Uterus (tissue), 3 donors: ENCODE measurements at regions not wholly inside any gene's neighbourhood (a gene's known extent, or its start where the extent isn't known, plus 50 kb on each side); places are given as distances from the start of the nearest gene placed in this dataset.
A peak's percentile ranks its signal among the peaks of the same experiment; 100 is the strongest.

Experiments
- DNase-seq, 2 donors: peaks; one replicate each; pipeline ENCODE4 v3.0.0-alpha.2; 2019 to 2020
- H3K27ac ChIP-seq, 2 donors: fragments of 200-600 bp; sonication (generic); 1 replicate in 1 of 2; 2 replicates in 1 of 2; pipeline ENCODE4 v1.5.1; 2016 to 2018
- H3K27me3 ChIP-seq, 2 donors: fragments of 200-600 bp; sonication (generic); one replicate each; pipeline ENCODE4 v1.5.1; 2018 to 2019; ENCODE audit warnings: control low read depth in 1 of 2
- H3K36me3 ChIP-seq, 2 donors: fragments of 200-600 bp; sonication (generic); one replicate each; pipeline ENCODE4 v1.5.1; 2019; ENCODE audit warnings: control low read depth in 1 of 2
- H3K4me1 ChIP-seq, 2 donors: fragments of 200-600 bp; sonication (generic); one replicate each; pipeline ENCODE4 v1.5.1; 2018 to 2019; ENCODE audit warnings: control low read depth in 1 of 2
- H3K4me3 ChIP-seq, 2 donors: fragments of 200-600 bp; sonication (generic); 1 replicate in 1 of 2; 2 replicates in 1 of 2; pipeline ENCODE4 v1.5.1; 2018 to 2019; ENCODE audit warnings: mild to moderate bottlenecking in 1 of 2
- H3K9me3 ChIP-seq, 2 donors: fragments of 200-600 bp; sonication (generic); one replicate each; pipeline ENCODE4 v1.5.1; 2019; ENCODE audit warnings: control low read depth in 1 of 2
- POLR2A ChIP-seq, 2 donors: fragments of 450-650 bp; IDR thresholded peaks; one replicate each; pipeline ENCODE4 v1.6.1; 2016; ENCODE audit warnings: antibody characterized with exemption in 2 of 2, mild to moderate bottlenecking in 1 of 2, moderate library complexity in 1 of 2
- intact Hi-C: fragments of 100-400 bp; cut with DNase I; formaldehyde crosslinking; loops from one replicate; pipeline ENCODE4 v1.15.1; 2023; ENCODE audit warnings: low total_unique reads
- TF ChIP-seq, protein P1 (sequence below), 4 experiments: fragments of 200-600 bp in 2 of 4; fragments of 450-650 bp in 2 of 4; sonication (generic) in 2 of 4; IDR thresholded peaks; one replicate each; pipeline ENCODE4 v1.5.1; 2016 to 2019; ENCODE audit warnings: antibody characterized with exemption in 4 of 4, mild to moderate bottlenecking in 2 of 4, moderate library complexity in 1 of 4
- donor health status: DM: yes; HTN: yes; CAD: no.

DNA sequence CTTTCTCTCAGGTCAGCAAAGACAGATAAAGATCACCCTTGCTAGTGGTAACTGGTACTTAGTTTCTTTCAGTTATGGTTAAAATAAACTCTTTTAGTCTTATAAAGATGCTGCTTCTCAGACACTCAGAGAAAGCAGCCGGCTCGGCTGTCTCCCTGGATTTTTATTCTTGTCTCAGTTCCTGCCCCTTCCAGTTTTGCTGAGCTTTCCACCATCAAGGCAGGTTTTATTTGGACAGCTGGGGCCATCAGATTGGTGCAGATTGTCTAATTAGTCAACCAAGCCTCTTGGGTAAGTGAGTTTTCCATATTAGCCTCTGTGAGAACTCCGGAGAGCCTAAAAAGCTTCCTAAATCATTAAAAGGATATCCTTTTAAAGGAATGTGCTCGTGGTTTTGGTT, 130.8 kb upstream of the BMP4 start:
- Histone ChIP-seq H3K4me1 (peaks cover 0 to 3% of the 10 kb centered on the region in 2 donors), H3K27ac (peak overlapping the region in 1 of 2 donors; percentile 56), H3K36me3 (no peaks in the 10 kb centered on the region), H3K27me3 (no peaks in the 10 kb centered on the region), H3K9me3 (no peaks in the 10 kb centered on the region), H3K4me3 (no peak overlapping the region)
- intact Hi-C loops = no loop called here
- DNase-seq = no peak
- no peak for TF ChIP-seq POLR2A (IDR thresholded peaks at IDR 0.05)
- TF ChIP-seq, protein P1, sequence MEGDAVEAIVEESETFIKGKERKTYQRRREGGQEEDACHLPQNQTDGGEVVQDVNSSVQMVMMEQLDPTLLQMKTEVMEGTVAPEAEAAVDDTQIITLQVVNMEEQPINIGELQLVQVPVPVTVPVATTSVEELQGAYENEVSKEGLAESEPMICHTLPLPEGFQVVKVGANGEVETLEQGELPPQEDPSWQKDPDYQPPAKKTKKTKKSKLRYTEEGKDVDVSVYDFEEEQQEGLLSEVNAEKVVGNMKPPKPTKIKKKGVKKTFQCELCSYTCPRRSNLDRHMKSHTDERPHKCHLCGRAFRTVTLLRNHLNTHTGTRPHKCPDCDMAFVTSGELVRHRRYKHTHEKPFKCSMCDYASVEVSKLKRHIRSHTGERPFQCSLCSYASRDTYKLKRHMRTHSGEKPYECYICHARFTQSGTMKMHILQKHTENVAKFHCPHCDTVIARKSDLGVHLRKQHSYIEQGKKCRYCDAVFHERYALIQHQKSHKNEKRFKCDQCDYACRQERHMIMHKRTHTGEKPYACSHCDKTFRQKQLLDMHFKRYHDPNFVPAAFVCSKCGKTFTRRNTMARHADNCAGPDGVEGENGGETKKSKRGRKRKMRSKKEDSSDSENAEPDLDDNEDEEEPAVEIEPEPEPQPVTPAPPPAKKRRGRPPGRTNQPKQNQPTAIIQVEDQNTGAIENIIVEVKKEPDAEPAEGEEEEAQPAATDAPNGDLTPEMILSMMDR (IDR thresholded peaks at IDR 0.05) = no peak

DNA sequence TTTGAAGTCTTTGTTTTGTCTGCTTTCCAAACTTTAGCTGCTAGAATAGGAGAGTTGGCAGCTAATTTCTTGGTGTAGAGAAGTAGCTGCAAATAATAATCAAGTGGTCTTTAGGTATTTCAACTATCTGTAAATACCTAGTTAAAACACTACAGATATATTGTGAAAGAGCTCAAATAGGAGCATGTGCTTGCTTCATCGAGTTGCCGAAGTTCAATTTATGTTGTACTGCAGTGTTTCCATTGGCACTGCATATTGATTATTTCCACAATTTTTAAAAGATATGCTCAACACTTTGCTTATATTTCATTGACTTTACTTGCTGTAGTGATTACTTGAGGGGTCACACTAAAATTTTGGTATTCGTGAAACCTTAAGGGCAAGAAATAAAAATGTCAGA, 131.6 kb upstream of the BMP4 start:
- peaks cover 0 to 3% of the 10 kb centered on the region in 2 donors for H3K4me1 ChIP-seq
- H3K27me3 ChIP-seq = no peaks in the 10 kb centered on the region
- no peak for TF ChIP-seq POLR2A (IDR thresholded peaks at IDR 0.05)
- TF ChIP-seq, protein P1 (IDR thresholded peaks at IDR 0.05) = no peak
- no peak overlapping the region for H3K4me3 ChIP-seq
- DNase-seq = no peak
- H3K36me3 ChIP-seq = no peaks in the 10 kb centered on the region
- intact Hi-C loops = no loop called here
- no peak overlapping the region for H3K27ac ChIP-seq
- H3K9me3 ChIP-seq = no peaks in the 10 kb centered on the region

DNA sequence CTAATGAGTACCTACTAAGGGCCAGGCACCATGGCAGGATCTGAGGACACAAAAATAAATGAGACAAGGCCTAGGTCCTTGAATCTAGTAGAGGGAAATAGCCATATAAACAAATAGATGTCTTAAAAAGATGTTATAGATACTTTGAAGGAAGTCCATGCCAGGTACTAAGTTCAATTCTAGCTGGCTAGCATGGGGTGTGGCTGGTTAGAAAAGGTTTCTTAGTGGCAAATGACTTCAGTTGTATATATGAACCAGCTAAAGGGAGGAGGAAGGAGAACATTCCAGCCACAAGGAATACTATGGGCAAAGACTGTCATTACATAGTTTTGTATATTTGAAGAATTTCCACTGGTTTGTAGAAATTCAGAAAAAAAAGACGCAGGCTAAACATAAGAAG, 133.6 kb upstream of the BMP4 start:
- H3K27ac ChIP-seq = no peak overlapping the region
- H3K4me3 ChIP-seq = no peak overlapping the region
- H3K9me3 ChIP-seq = no peaks in the 10 kb centered on the region
- H3K4me1 ChIP-seq = peaks cover 0 to 3% of the 10 kb centered on the region in 2 donors
- TF ChIP-seq, protein P1 (IDR thresholded peaks at IDR 0.05) = no peak
- TF ChIP-seq POLR2A (IDR thresholded peaks at IDR 0.05) = no peak
- no peaks in the 10 kb centered on the region for H3K36me3 ChIP-seq
- no peak for DNase-seq
- intact Hi-C loops = no loop called here
- H3K27me3 ChIP-seq = no peaks in the 10 kb centered on the region

DNA sequence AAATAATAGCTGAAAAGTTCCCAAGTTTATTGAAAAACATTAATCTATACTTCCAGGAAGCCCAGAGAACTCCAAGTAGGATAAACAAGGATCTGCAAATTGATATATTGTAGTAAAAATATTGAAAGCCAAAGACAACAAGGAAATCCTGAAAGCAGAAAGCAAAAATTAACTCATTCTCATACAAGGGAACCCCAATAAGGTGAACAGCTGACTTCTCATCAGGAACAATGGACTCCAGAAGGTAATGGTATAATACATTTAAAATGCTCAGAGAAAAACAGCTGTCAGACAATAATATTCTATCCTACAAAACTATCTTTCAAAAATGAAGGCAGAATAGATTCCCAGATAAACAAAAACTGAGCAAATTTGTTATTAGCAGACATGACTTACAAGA, 138.1 kb upstream of the BMP4 start:
- TF ChIP-seq POLR2A (IDR thresholded peaks at IDR 0.05) = no peak
- TF ChIP-seq, protein P1 (IDR thresholded peaks at IDR 0.05) = no peak
- Histone ChIP-seq H3K9me3 (no peaks in the 10 kb centered on the region), H3K27me3 (no peaks in the 10 kb centered on the region), H3K36me3 (no peaks in the 10 kb centered on the region), H3K4me1 (no peaks in the 10 kb centered on the region), H3K4me3 (no peak overlapping the region), H3K27ac (no peak overlapping the region)
- DNase-seq = no peak
- intact Hi-C loops = no loop called here

DNA sequence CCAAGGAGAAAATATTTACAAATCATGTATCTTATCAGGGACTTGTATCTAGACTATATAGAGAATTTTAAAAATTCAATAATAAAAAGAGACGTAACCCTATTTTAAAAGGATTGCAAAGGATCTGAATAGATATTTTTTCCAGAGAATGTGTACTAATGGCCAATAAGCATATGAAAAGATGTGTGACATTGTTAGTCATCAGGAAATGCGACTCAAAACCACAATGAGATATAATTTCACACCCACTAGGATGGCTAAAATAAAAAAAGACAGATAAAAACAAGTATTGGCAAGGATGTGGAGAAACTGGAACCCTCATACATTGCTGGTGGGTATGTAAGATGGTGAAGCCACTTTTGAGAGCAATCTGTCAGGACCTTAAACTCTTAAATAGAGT, 141.9 kb upstream of the BMP4 start:
- no peak for DNase-seq
- Histone ChIP-seq H3K4me1 (no peaks in the 10 kb centered on the region), H3K9me3 (no peaks in the 10 kb centered on the region), H3K27me3 (no peaks in the 10 kb centered on the region), H3K36me3 (no peaks in the 10 kb centered on the region), H3K4me3 (no peak overlapping the region), H3K27ac (no peak overlapping the region)
- no peak for TF ChIP-seq POLR2A (IDR thresholded peaks at IDR 0.05)
- TF ChIP-seq, protein P1 (IDR thresholded peaks at IDR 0.05) = no peak
- intact Hi-C loops = no loop called here
